Hepatocyte (in vitro differentiated cells): ENCODE measurements at regions not wholly inside any gene's neighbourhood (a gene's known extent, or its start where the extent isn't known, plus 50 kb on each side); places are given as distances from the start of the nearest gene placed in this dataset.

Source experiments
- DNase-seq: peaks from one replicate; pipeline ENCODE4 v3.0.0-alpha.2; 2016; ENCODE audit warnings: low spot score
- H2AFZ ChIP-seq: fragments of 200-600 bp; sonication (generic); 2 replicates; pipeline ENCODE4 v1.6.0; 2016; ENCODE audit warnings: antibody characterized with exemption, mild to moderate bottlenecking
- H3K27ac ChIP-seq: fragments of 200-600 bp; sonication (generic); 2 replicates; pipeline ENCODE4 v1.5.1; 2016; ENCODE audit warnings: mild to moderate bottlenecking
- H3K27me3 ChIP-seq: fragments of 200-600 bp; sonication (generic); 2 replicates; pipeline ENCODE4 v1.6.1; 2016
- H3K36me3 ChIP-seq: fragments of 200-600 bp; sonication (generic); replicated peaks from 2 replicates; pipeline ENCODE4 v1.5.1; 2016; ENCODE audit warnings: low read depth; ENCODE audit not compliant: insufficient read depth
- H3K4me1 ChIP-seq: fragments of 200-600 bp; sonication (generic); 2 replicates; pipeline ENCODE4 v1.5.1; 2016; ENCODE audit warnings: mild to moderate bottlenecking, moderate library complexity; ENCODE audit not compliant: insufficient read depth
- H3K4me2 ChIP-seq: fragments of 200-600 bp; sonication (generic); 2 replicates; pipeline ENCODE4 v1.6.0; 2016
- H3K4me3 ChIP-seq: fragments of 200-600 bp; sonication (generic); 2 replicates; pipeline ENCODE4 v1.5.1; 2016; ENCODE audit warnings: mild to moderate bottlenecking
- H3K79me2 ChIP-seq: fragments of 200-600 bp; sonication (generic); 2 replicates; pipeline ENCODE4 v1.6.0; 2017; ENCODE audit warnings: mild to moderate bottlenecking
- H3K9me2 ChIP-seq: fragments of 200-600 bp; sonication (generic); replicated peaks from 2 replicates; pipeline ENCODE4 v1.6.0; 2017; ENCODE audit warnings: mild to moderate bottlenecking; ENCODE audit not compliant: insufficient read depth
- H3K9me3 ChIP-seq: fragments of 200-600 bp; sonication (generic); 2 replicates; pipeline ENCODE4 v1.5.1; 2016; ENCODE audit warnings: low read depth, mild to moderate bottlenecking
- H4K20me1 ChIP-seq: fragments of 200-600 bp; sonication (generic); 2 replicates; pipeline ENCODE4 v1.6.0; 2016; ENCODE audit warnings: mild to moderate bottlenecking; ENCODE audit not compliant: insufficient read depth, poor library complexity, severe bottlenecking
- CTCF ChIP-seq: fragments of 200-600 bp; sonication (generic); IDR thresholded peaks from 2 replicates; pipeline ENCODE4 v1.5.1; 2016; ENCODE audit warnings: antibody characterized with exemption, mild to moderate bottlenecking; ENCODE audit not compliant: poor library complexity
- EZH2 ChIP-seq: fragments of 200-600 bp; sonication (generic); IDR thresholded peaks from 2 replicates; pipeline ENCODE4 v1.6.1; 2016; ENCODE audit warnings: antibody characterized with exemption, mild to moderate bottlenecking, borderline replicate concordance
- EZH2phosphoT487 ChIP-seq: fragments of 200-600 bp; sonication (generic); IDR thresholded peaks from one replicate; pipeline ENCODE4 v1.6.1; 2018; ENCODE audit warnings: antibody characterized with exemption, mild to moderate bottlenecking, low read depth, moderate library complexity; ENCODE audit not compliant: unreplicated experiment, severe bottlenecking
- WGBS: methylation state at CpG from one replicate; pipeline ENCODE4 v1.1.6; 2016; ENCODE audit warnings: low lambda C conversion rate; ENCODE audit errors: missing lambda C conversion rate; 5-methylcytosine and 5-hydroxymethylcytosine counted together

- DNase-seq = no peak
- no peaks in the 10 kb centered on the region for H3K27me3 ChIP-seq
- H3K36me3 ChIP-seq = no peaks in the 10 kb centered on the region
- H3K4me1 ChIP-seq = no peaks in the 10 kb centered on the region
- TF ChIP-seq CTCF = no peak
- no peak for TF ChIP-seq EZH2phosphoT487
- no peaks in the 10 kb centered on the region for H3K9me3 ChIP-seq
- H3K4me2 ChIP-seq = no peak overlapping the region
- H2AFZ ChIP-seq = no peak overlapping the region
- H3K79me2 ChIP-seq = no peaks in the 10 kb centered on the region
- no peak overlapping the region for H3K27ac ChIP-seq
- no peaks in the 10 kb centered on the region for H3K9me2 ChIP-seq
- 84% methylated on average over 2 of the region's 2 CpGs for whole genome bisulfite sequencing
- no peak overlapping the region for H3K4me3 ChIP-seq
- no peaks in the 10 kb centered on the region for H4K20me1 ChIP-seq
Observed at GRCh38 chr6:114713690-114714089, 370.9 kb upstream of the HS3ST5 start.

GRCh38 chr6:114712129-114712662 lies 369.4 kb upstream of the HS3ST5 start:
- Histone ChIP-seq H3K4me3 (no peak overlapping the region), H3K27me3 (no peaks in the 10 kb centered on the region), H3K27ac (no peak overlapping the region), H3K79me2 (no peaks in the 10 kb centered on the region), H3K9me2 (no peaks in the 10 kb centered on the region), H2AFZ (no peak overlapping the region), H4K20me1 (no peaks in the 10 kb centered on the region), H3K36me3 (no peaks in the 10 kb centered on the region), H3K4me2 (no peak overlapping the region), H3K9me3 (no peaks in the 10 kb centered on the region), H3K4me1 (no peaks in the 10 kb centered on the region)
- WGBS = 94% methylated on average over 1 of the region's 1 CpG
- TF ChIP-seq EZH2phosphoT487 (no peak), CTCF (no peak), EZH2 (no peak)
- no peak for DNase-seq

- Histone ChIP-seq H3K79me2 (no peaks in the 10 kb centered on the region), H4K20me1 (no peaks in the 10 kb centered on the region), H3K4me3 (no peak overlapping the region), H3K9me3 (no peaks in the 10 kb centered on the region), H3K27me3 (no peaks in the 10 kb centered on the region), H3K4me2 (peak overlapping the region; percentile 26), H3K36me3 (no peaks in the 10 kb centered on the region), H3K4me1 (no peaks in the 10 kb centered on the region), H3K27ac (no peak overlapping the region), H3K9me2 (no peaks in the 10 kb centered on the region), H2AFZ (peak overlapping the region; percentile 7)
- 17% methylated on average over 5 of the region's 5 CpGs for WGBS
- TF ChIP-seq EZH2phosphoT487 (no peak), EZH2 (no peak), CTCF (no peak)
- no peak for DNase-seq
Observed at GRCh38 chr6:114707081-114707620, 364.3 kb upstream of the HS3ST5 start.
